AG04449 (cell line): ENCODE measurements at regions not wholly inside any gene's neighbourhood (a gene's known extent, or its start where the extent isn't known, plus 50 kb on each side); places are given as distances from the start of the nearest gene placed in this dataset.

Experiments
- CTCF ChIA-PET: fragments of 350-600 bp; formaldehyde crosslinking; extraction: SDS; loops from one replicate; lab custom pipeline; 2021; ENCODE audit warnings: antibody characterized with exemption; lab: Yijun Ruan, JAX
- POLR2A ChIA-PET: fragments of 400-600, 350-600 bp; formaldehyde crosslinking; extraction: SDS; loops from one replicate; lab custom pipeline; 2020; ENCODE audit warnings: antibody characterized with exemption, inconsistent platforms; lab: Yijun Ruan, JAX
- DNase-seq: peaks from one replicate; pipeline ENCODE4 v3.0.0-alpha.2; 2010; ENCODE audit warnings: low read depth, low spot score
- H3K4me3 ChIP-seq: 2 replicates; pipeline ENCODE4 v1.5.1; 2011; ENCODE audit warnings: low read depth, mild to moderate bottlenecking, control low read depth, low read length
- CTCF ChIP-seq: IDR thresholded peaks from one replicate; pipeline ENCODE4 v1.5.1; 2011; ENCODE audit warnings: mild to moderate bottlenecking, moderate library complexity, low read length, control low read depth, inconsistent platforms; ENCODE audit not compliant: insufficient read depth; ENCODE audit errors: missing control alignments

GRCh38 chr1:118442214-118442613 lies 257.2 kb upstream of the SPAG17 start:
- POLR2A ChIA-PET, result no interaction called here
- no peak for TF ChIP-seq CTCF
- H3K4me3 ChIP-seq, result no peak overlapping the region
- CTCF ChIA-PET, result no interaction called here
- no peak for DNase-seq

GRCh38 chr1:118437664-118438063 lies 252.6 kb upstream of the SPAG17 start:
- ChIA-PET CTCF (no interaction called here), POLR2A (no interaction called here)
- DNase-seq, result no peak
- H3K4me3 ChIP-seq, result no peak overlapping the region
- TF ChIP-seq CTCF, result no peak

GRCh38 chr1:118429856-118430255 lies 244.8 kb upstream of the SPAG17 start:
- ChIA-PET POLR2A (no interaction called here), CTCF (no interaction called here)
- no peak overlapping the region for H3K4me3 ChIP-seq
- no peak for TF ChIP-seq CTCF
- DNase-seq, result no peak

GRCh38 chr1:118421868-118422350 lies 236.9 kb upstream of the SPAG17 start:
- ChIA-PET CTCF (no interaction called here), POLR2A (no interaction called here)
- TF ChIP-seq CTCF, result no peak
- no peak for DNase-seq
- H3K4me3 ChIP-seq, result no peak overlapping the region

GRCh38 chr1:118404024-118404423 lies 219.0 kb upstream of the SPAG17 start:
- no peak for DNase-seq
- CTCF ChIA-PET, result no interaction called here
- POLR2A ChIA-PET, result no interaction called here
- H3K4me3 ChIP-seq, result no peak overlapping the region
- no peak for TF ChIP-seq CTCF

- CTCF ChIA-PET, result no interaction called here
Observed at GRCh38 chr1:118397496-118397859, 212.4 kb upstream of the SPAG17 start.

More at GRCh38 chr1:118397496-118397859, 212.4 kb upstream of the SPAG17 start:
- POLR2A ChIA-PET, result no interaction called here
- H3K4me3 ChIP-seq, result no peak overlapping the region
- no peak for TF ChIP-seq CTCF
- no peak for DNase-seq
